ENCODE measurements at regions not wholly inside any gene's neighbourhood (a gene's known extent, or its start where the extent isn't known, plus 50 kb on each side); places are given as distances from the start of the nearest gene placed in this dataset.

- intact Hi-C loops (cut with micrococcal nuclease; ENCODE audit: unreplicated experiment), result no loop called here
- Histone ChIP-seq H3K4me2 (no peak overlapping the region), H3K79me2 (ENCODE audit: low read depth) (no peaks in the 10 kb centered on the region), H3K27me3 (ENCODE audit: insufficient read depth, low read depth) (no peaks in the 10 kb centered on the region), H3K9me3 (ENCODE audit: insufficient read depth, low read depth) (no peaks in the 10 kb centered on the region), H3K9me2 (ENCODE audit: insufficient read depth) (no peaks in the 10 kb centered on the region), H3K36me3 (ENCODE audit: low read depth) (no peaks in the 10 kb centered on the region), H3F3A (ENCODE audit: insufficient read depth, low read depth) (no peaks in the 10 kb centered on the region), H2AFZ (no peak overlapping the region), H3K4me3 (no peak overlapping the region), H4K20me1 (ENCODE audit: insufficient read depth) (no peaks in the 10 kb centered on the region), H3K27ac (no peak overlapping the region), H3K4me1 (replicated peaks; ENCODE audit: insufficient read depth) (no peaks in the 10 kb centered on the region)
- BruUV-seq (replicated peaks), result no TSS peak
- TF ChIP-seq EZH2 (IDR thresholded peaks at IDR 0.05; ENCODE audit: low read depth) (no peak), CTCF (conservative IDR thresholded peaks at IDR 0.05) (no peak)
- CTCF ChIA-PET, result no interaction called here
- POLR2A ChIA-PET (ENCODE audit: unreplicated experiment), result no interaction called here
- no peak for DNase-seq
Observed at GRCh38 chr6:8322659-8323058, 112.7 kb downstream of the SLC35B3 start.

GRCh38 chr6:8321671-8322404 is 113.5 kb downstream of the SLC35B3 start:
- Histone ChIP-seq H3K79me2 (ENCODE audit: low read depth) (no peaks in the 10 kb centered on the region), H3K9me3 (ENCODE audit: insufficient read depth, low read depth) (no peaks in the 10 kb centered on the region), H3K4me3 (no peak overlapping the region), H3K4me2 (no peak overlapping the region), H3K9me2 (ENCODE audit: insufficient read depth) (no peaks in the 10 kb centered on the region), H2AFZ (no peak overlapping the region), H3K36me3 (ENCODE audit: low read depth) (no peaks in the 10 kb centered on the region), H4K20me1 (ENCODE audit: insufficient read depth) (no peaks in the 10 kb centered on the region), H3F3A (ENCODE audit: insufficient read depth, low read depth) (no peaks in the 10 kb centered on the region), H3K4me1 (replicated peaks; ENCODE audit: insufficient read depth) (no peaks in the 10 kb centered on the region), H3K27ac (no peak overlapping the region), H3K27me3 (ENCODE audit: insufficient read depth, low read depth) (no peaks in the 10 kb centered on the region)
- intact Hi-C loops (cut with micrococcal nuclease; ENCODE audit: unreplicated experiment), result no loop called here
- TF ChIP-seq EZH2 (IDR thresholded peaks at IDR 0.05; ENCODE audit: low read depth) (no peak), CTCF (conservative IDR thresholded peaks at IDR 0.05) (no peak)
- DNase-seq, result peak in 1 of 2 experiments; percentile 35
- CTCF ChIA-PET, result no interaction called here
- POLR2A ChIA-PET (ENCODE audit: unreplicated experiment), result no interaction called here
- no TSS peak for BruUV-seq (replicated peaks)

DNA sequence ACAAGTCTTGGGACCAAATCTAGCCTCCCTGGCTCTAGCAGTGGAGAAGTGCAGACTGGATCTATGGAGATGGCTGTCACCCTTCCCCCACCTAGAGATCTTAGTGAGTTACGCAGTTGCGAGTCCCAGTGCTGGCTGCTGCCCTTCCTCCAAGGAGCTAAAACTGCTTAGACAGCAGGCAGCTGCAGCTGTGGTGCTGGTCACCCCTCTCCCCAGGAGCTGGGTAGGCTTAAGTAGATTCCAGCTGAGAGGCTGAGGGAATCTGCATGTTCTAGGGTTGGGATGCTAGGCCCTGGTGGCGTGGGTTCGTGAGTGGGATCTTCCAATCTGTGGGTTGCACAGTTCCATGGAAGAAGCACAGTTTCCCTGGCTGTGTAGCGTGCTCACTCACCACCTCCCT is 120.2 kb downstream of the SLC35B3 start:
- Histone ChIP-seq H3K9me3 (ENCODE audit: insufficient read depth, low read depth) (no peaks in the 10 kb centered on the region), H4K20me1 (ENCODE audit: insufficient read depth) (no peaks in the 10 kb centered on the region), H3K4me2 (no peak overlapping the region), H3K4me1 (replicated peaks; ENCODE audit: insufficient read depth) (no peaks in the 10 kb centered on the region), H3K27ac (no peak overlapping the region), H3K36me3 (ENCODE audit: low read depth) (no peaks in the 10 kb centered on the region), H3K27me3 (ENCODE audit: insufficient read depth, low read depth) (no peaks in the 10 kb centered on the region), H3K9me2 (ENCODE audit: insufficient read depth) (no peaks in the 10 kb centered on the region), H2AFZ (no peak overlapping the region), H3F3A (ENCODE audit: insufficient read depth, low read depth) (no peaks in the 10 kb centered on the region), H3K4me3 (no peak overlapping the region), H3K79me2 (ENCODE audit: low read depth) (no peaks in the 10 kb centered on the region)
- ChIA-PET POLR2A (ENCODE audit: unreplicated experiment) (no interaction called here), CTCF (no interaction called here)
- intact Hi-C loops (cut with micrococcal nuclease; ENCODE audit: unreplicated experiment), result no loop called here
- TF ChIP-seq CTCF (conservative IDR thresholded peaks at IDR 0.05) (no peak), EZH2 (IDR thresholded peaks at IDR 0.05; ENCODE audit: low read depth) (no peak)
- no peak for DNase-seq
- BruUV-seq (replicated peaks), result no TSS peak
